Vagina (tissue), 2 donors: ENCODE measurements at regions not wholly inside any gene's neighbourhood (a gene's known extent, or its start where the extent isn't known, plus 50 kb on each side); places are given as distances from the start of the nearest gene placed in this dataset.

Experiments
- DNase-seq, 2 donors: peaks; one replicate each; pipeline ENCODE4 v3.0.0-alpha.2; 2017; ENCODE audit errors: extremely low spot score in 2 of 2
- H3K27ac ChIP-seq: fragments of 200-600 bp; sonication (generic); one replicate; pipeline ENCODE4 v1.5.1; 2019
- H3K27me3 ChIP-seq: fragments of 200-600 bp; sonication (generic); one replicate; pipeline ENCODE4 v1.5.1; 2019
- H3K36me3 ChIP-seq, 2 donors: fragments of 200-600 bp; sonication (generic); one replicate each; pipeline ENCODE4 v1.5.1; 2017 to 2019
- H3K4me1 ChIP-seq: fragments of 200-600 bp; sonication (generic); one replicate; pipeline ENCODE4 v1.5.1; 2019
- H3K4me3 ChIP-seq, 2 donors: fragments of 200-600 bp; sonication (generic); 1 replicate in 1 of 2; 2 replicates in 1 of 2; pipeline ENCODE4 v1.5.1; 2016 to 2019
- H3K9me3 ChIP-seq: fragments of 200-600 bp; sonication (generic); one replicate; pipeline ENCODE4 v1.5.1; 2019
- CTCF ChIP-seq, 3 experiments: fragments of 450-650 bp in 2 of 3; fragments of 200-600 bp in 1 of 3; sonication (generic) in 1 of 3; IDR thresholded peaks; one replicate each; pipeline ENCODE4 v1.5.1; 2017 to 2019; ENCODE audit warnings: antibody characterized with exemption in 3 of 3, mild to moderate bottlenecking in 2 of 3, moderate library complexity in 2 of 3
- POLR2A ChIP-seq, 2 donors: fragments of 450-650 bp; IDR thresholded peaks; one replicate each; pipeline ENCODE4 v1.6.1; 2017; ENCODE audit warnings: antibody characterized with exemption in 2 of 2, mild to moderate bottlenecking in 2 of 2, moderate library complexity in 2 of 2
- POLR2AphosphoS5 ChIP-seq, 2 donors: sonication (generic); formaldehyde crosslinking; IDR thresholded peaks; one replicate each; pipeline ENCODE4 v1.9.0; 2017; ENCODE audit warnings: antibody characterized with exemption in 2 of 2, mild to moderate bottlenecking in 2 of 2, low read depth in 1 of 2; ENCODE audit not compliant: insufficient read depth in 1 of 2
- intact Hi-C: fragments of 100-400 bp; cut with DNase I; formaldehyde crosslinking; loops from one replicate; pipeline ENCODE4 v1.15.1; 2023

DNA sequence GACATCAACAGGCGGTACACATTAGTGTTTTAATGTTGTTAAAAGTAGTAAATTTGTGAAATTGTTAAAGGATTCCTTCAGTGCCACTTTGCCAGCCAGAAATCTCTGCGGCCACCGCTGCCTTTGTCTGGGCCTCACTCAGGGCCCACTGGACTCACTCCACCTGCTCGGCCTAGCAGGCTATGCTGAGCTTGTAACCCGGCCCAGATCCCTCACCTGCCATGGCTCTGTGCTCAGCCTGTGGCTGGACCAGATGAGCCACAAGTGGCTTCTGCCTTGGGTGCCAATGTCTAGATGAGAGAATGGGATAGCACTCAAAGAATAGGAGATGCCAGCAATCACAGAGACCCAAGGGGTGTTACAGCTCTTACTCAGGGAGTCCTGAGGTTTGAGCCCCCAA, 1228.0 kb downstream of the DIAPH3 start:
- no peaks in the 10 kb centered on the region for H3K27me3 ChIP-seq
- H3K9me3 ChIP-seq, result no peaks in the 10 kb centered on the region
- H3K27ac ChIP-seq, result no peak overlapping the region
- H3K36me3 ChIP-seq, result no peaks in the 10 kb centered on the region
- intact Hi-C loops, result no loop called here
- no peak for DNase-seq
- H3K4me3 ChIP-seq, result no peak overlapping the region
- no peaks in the 10 kb centered on the region for H3K4me1 ChIP-seq
- TF ChIP-seq POLR2AphosphoS5 (IDR thresholded peaks at IDR 0.05; ENCODE audit: insufficient read depth in 1 of 2, low read depth in 1 of 2) (no peak), POLR2A (IDR thresholded peaks at IDR 0.05) (no peak), CTCF (IDR thresholded peaks at IDR 0.05) (no peak)

GRCh38 chr13:58946274-58946673, 1217.5 kb downstream of the DIAPH3 start:
- no peak for DNase-seq
- intact Hi-C loops, result no loop called here
- Histone ChIP-seq H3K27me3 (no peaks in the 10 kb centered on the region), H3K27ac (no peak overlapping the region), H3K36me3 (no peaks in the 10 kb centered on the region), H3K4me3 (no peak overlapping the region), H3K9me3 (no peaks in the 10 kb centered on the region), H3K4me1 (no peaks in the 10 kb centered on the region)
- no peak for TF ChIP-seq POLR2A (IDR thresholded peaks at IDR 0.05)
- no peak for TF ChIP-seq POLR2AphosphoS5 (IDR thresholded peaks at IDR 0.05; ENCODE audit: insufficient read depth in 1 of 2, low read depth in 1 of 2)
- no peak for TF ChIP-seq CTCF (IDR thresholded peaks at IDR 0.05)

DNA sequence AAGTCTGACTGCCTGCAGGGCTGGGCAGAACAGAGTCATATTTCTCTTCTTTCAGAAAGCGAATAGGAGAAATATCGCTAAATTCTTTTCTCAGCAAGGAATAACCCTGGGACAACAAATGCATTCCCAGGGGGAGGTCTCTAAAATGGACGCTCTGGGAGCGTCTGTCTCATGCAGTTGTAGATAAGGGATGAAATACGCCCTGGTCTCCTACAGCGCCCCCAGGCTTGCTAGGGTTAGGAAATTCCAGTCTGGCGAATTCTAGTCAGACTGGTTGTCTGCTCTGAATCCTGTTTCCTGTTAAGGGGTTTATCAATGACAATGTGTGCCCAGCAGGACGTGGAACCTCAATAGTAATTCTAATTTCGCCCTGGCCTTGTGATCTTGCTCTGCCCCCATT, 1214.1 kb downstream of the DIAPH3 start:
- Histone ChIP-seq H3K4me3 (no peak overlapping the region), H3K4me1 (no peaks in the 10 kb centered on the region), H3K27ac (no peak overlapping the region), H3K36me3 (no peaks in the 10 kb centered on the region), H3K27me3 (no peaks in the 10 kb centered on the region), H3K9me3 (no peaks in the 10 kb centered on the region)
- no peak for DNase-seq
- TF ChIP-seq POLR2A (IDR thresholded peaks at IDR 0.05), result no peak
- no peak for TF ChIP-seq CTCF (IDR thresholded peaks at IDR 0.05)
- TF ChIP-seq POLR2AphosphoS5 (IDR thresholded peaks at IDR 0.05; ENCODE audit: insufficient read depth in 1 of 2, low read depth in 1 of 2), result no peak
- intact Hi-C loops, result no loop called here

DNA sequence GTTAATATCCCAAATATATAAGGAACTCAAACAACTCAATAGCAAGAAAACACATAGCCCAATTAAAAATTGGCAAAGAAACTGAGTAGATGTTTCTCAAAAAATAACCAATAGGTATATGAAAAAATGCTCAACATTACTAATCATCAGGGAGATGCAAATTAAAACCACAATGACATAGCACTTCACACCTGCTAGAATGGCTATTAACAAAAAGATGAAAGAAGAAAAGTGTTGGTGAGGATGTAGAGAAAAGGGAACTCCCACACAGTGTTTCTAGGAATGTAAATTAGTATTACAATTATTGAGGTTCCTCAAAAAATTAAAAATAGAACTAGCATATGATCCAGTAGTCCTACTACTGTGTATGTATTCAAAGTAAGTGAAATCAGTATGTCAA, 1212.8 kb downstream of the DIAPH3 start:
- no peak for DNase-seq
- Histone ChIP-seq H3K27ac (no peak overlapping the region), H3K4me1 (no peaks in the 10 kb centered on the region), H3K36me3 (no peaks in the 10 kb centered on the region), H3K27me3 (no peaks in the 10 kb centered on the region), H3K9me3 (no peaks in the 10 kb centered on the region), H3K4me3 (no peak overlapping the region)
- no peak for TF ChIP-seq POLR2A (IDR thresholded peaks at IDR 0.05)
- TF ChIP-seq POLR2AphosphoS5 (IDR thresholded peaks at IDR 0.05; ENCODE audit: insufficient read depth in 1 of 2, low read depth in 1 of 2), result no peak
- no peak for TF ChIP-seq CTCF (IDR thresholded peaks at IDR 0.05)
- intact Hi-C loops, result no loop called here

DNA sequence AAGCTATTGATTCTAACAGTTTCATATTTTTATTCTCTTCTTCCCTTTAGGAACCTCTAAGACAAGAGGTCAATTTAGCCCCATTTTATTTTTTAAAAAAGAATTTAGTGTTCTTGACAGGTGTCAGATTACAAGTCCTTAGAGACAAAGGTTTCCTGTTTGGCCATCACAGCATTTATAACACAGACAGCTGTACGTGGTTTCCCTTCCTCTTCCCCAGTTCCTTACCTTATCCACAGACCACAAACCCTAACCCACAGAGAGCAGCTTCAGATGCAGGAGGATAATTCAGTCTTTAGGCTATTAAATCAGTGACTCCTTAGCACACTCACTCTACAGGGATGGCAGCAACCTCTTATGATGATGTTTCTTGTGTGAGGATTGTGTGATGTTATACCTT, 1210.1 kb downstream of the DIAPH3 start:
- DNase-seq, result no peak
- intact Hi-C loops, result no loop called here
- H3K36me3 ChIP-seq, result no peaks in the 10 kb centered on the region
- TF ChIP-seq POLR2AphosphoS5 (IDR thresholded peaks at IDR 0.05; ENCODE audit: insufficient read depth in 1 of 2, low read depth in 1 of 2), result no peak
- no peak for TF ChIP-seq CTCF (IDR thresholded peaks at IDR 0.05)
- TF ChIP-seq POLR2A (IDR thresholded peaks at IDR 0.05), result no peak
- H3K4me3 ChIP-seq, result no peak overlapping the region
- H3K4me1 ChIP-seq, result no peaks in the 10 kb centered on the region
- H3K27me3 ChIP-seq, result no peaks in the 10 kb centered on the region
- H3K9me3 ChIP-seq, result no peaks in the 10 kb centered on the region
- H3K27ac ChIP-seq, result no peak overlapping the region
